ENCODE measurements at regions not wholly inside any gene's neighbourhood (a gene's known extent, or its start where the extent isn't known, plus 50 kb on each side); places are given as distances from the start of the nearest gene placed in this dataset.

- Mint-ChIP-seq H3K9me3 (ENCODE audit: unreplicated experiment) (no peaks in the 10 kb centered on the region), H3K36me3 (ENCODE audit: low read depth, unreplicated experiment) (no peaks in the 10 kb centered on the region), H3K4me3 (ENCODE audit: unreplicated experiment) (no peak overlapping the region), H3K4me1 (ENCODE audit: unreplicated experiment) (no peaks in the 10 kb centered on the region), H3K27ac (ENCODE audit: unreplicated experiment) (no peak overlapping the region), H3K27me3 (ENCODE audit: unreplicated experiment) (peaks cover 4% of the 10 kb centered on the region)
- no peak for TF ChIP-seq CTCF (IDR thresholded peaks at IDR 0.05; ENCODE audit: unreplicated experiment)
- DNase-seq (ENCODE audit: low spot score) = no peak
Measured at GRCh38 chr5:147062427-147062826, 172.4 kb upstream of the STK32A start.

- no peak overlapping the region for H3K4me3 Mint-ChIP-seq (ENCODE audit: unreplicated experiment)
- H3K9me3 Mint-ChIP-seq (ENCODE audit: unreplicated experiment) = no peaks in the 10 kb centered on the region
- DNase-seq (ENCODE audit: low spot score) = no peak
- TF ChIP-seq CTCF (IDR thresholded peaks at IDR 0.05; ENCODE audit: unreplicated experiment) = no peak
- H3K27ac Mint-ChIP-seq (ENCODE audit: unreplicated experiment) = no peak overlapping the region
- no peaks in the 10 kb centered on the region for H3K4me1 Mint-ChIP-seq (ENCODE audit: unreplicated experiment)
- peaks cover 4% of the 10 kb centered on the region for H3K27me3 Mint-ChIP-seq (ENCODE audit: unreplicated experiment)
- H3K36me3 Mint-ChIP-seq (ENCODE audit: low read depth, unreplicated experiment) = no peaks in the 10 kb centered on the region
Measured at GRCh38 chr5:147063943-147064342, 170.9 kb upstream of the STK32A start.

GRCh38 chr5:147065071-147065470, 169.8 kb upstream of the STK32A start:
- no peak overlapping the region for H3K27ac Mint-ChIP-seq (ENCODE audit: unreplicated experiment)
- no peaks in the 10 kb centered on the region for H3K4me1 Mint-ChIP-seq (ENCODE audit: unreplicated experiment)
- peaks cover 4% of the 10 kb centered on the region for H3K27me3 Mint-ChIP-seq (ENCODE audit: unreplicated experiment)
- no peaks in the 10 kb centered on the region for H3K36me3 Mint-ChIP-seq (ENCODE audit: low read depth, unreplicated experiment)
- DNase-seq (ENCODE audit: low spot score) = no peak
- no peak for TF ChIP-seq CTCF (IDR thresholded peaks at IDR 0.05; ENCODE audit: unreplicated experiment)
- H3K9me3 Mint-ChIP-seq (ENCODE audit: unreplicated experiment) = no peaks in the 10 kb centered on the region
- no peak overlapping the region for H3K4me3 Mint-ChIP-seq (ENCODE audit: unreplicated experiment)

GRCh38 chr5:147068998-147069397, 165.8 kb upstream of the STK32A start:
- H3K4me1 Mint-ChIP-seq (ENCODE audit: unreplicated experiment) = peaks cover 4% of the 10 kb centered on the region

GRCh38 chr5:147072622-147073021, 162.2 kb upstream of the STK32A start:
- H3K9me3 Mint-ChIP-seq (ENCODE audit: unreplicated experiment) = no peaks in the 10 kb centered on the region
- no peaks in the 10 kb centered on the region for H3K36me3 Mint-ChIP-seq (ENCODE audit: low read depth, unreplicated experiment)
- H3K27me3 Mint-ChIP-seq (ENCODE audit: unreplicated experiment) = peaks cover 2% of the 10 kb centered on the region
- no peak overlapping the region for H3K4me3 Mint-ChIP-seq (ENCODE audit: unreplicated experiment)
- peaks cover 4% of the 10 kb centered on the region for H3K4me1 Mint-ChIP-seq (ENCODE audit: unreplicated experiment)
- TF ChIP-seq CTCF (IDR thresholded peaks at IDR 0.05; ENCODE audit: unreplicated experiment) = no peak
- no peak for DNase-seq (ENCODE audit: low spot score)
- H3K27ac Mint-ChIP-seq (ENCODE audit: unreplicated experiment) = no peak overlapping the region

More at GRCh38 chr5:147068998-147069397, 165.8 kb upstream of the STK32A start:
- H3K27ac Mint-ChIP-seq (ENCODE audit: unreplicated experiment) = no peak overlapping the region
- peaks cover 6% of the 10 kb centered on the region for H3K27me3 Mint-ChIP-seq (ENCODE audit: unreplicated experiment)
- no peaks in the 10 kb centered on the region for H3K36me3 Mint-ChIP-seq (ENCODE audit: low read depth, unreplicated experiment)
- no peak for DNase-seq (ENCODE audit: low spot score)
- H3K9me3 Mint-ChIP-seq (ENCODE audit: unreplicated experiment) = no peaks in the 10 kb centered on the region
- H3K4me3 Mint-ChIP-seq (ENCODE audit: unreplicated experiment) = no peak overlapping the region
- no peak for TF ChIP-seq CTCF (IDR thresholded peaks at IDR 0.05; ENCODE audit: unreplicated experiment)

Data from endothelial cell (in vitro differentiated cells).